K562 (cell line): ENCODE measurements at regions not wholly inside any gene's neighbourhood (a gene's known extent, or its start where the extent isn't known, plus 50 kb on each side); places are given as distances from the start of the nearest gene placed in this dataset.

Source experiments
- ATAC-seq: fragments of 200-7000 bp; cut with Tn5 transposase; 3 replicates; pipeline ENCODE4 v1.9.1; 2020; ENCODE audit warnings: moderate library complexity
- BruUV-seq: library from RNA; stranded (reverse); fragments of 400-500 nt; replicated peaks from 2 replicates; lab custom pipeline; 2021; lab: Mats Ljungman, UMichigan
- CTCF ChIA-PET: fragments of 300-600 bp; formaldehyde crosslinking; extraction: SDS; loops from one replicate; lab custom pipeline; 2021; ENCODE audit warnings: low intra/inter-chr PET ratio; lab: Yijun Ruan, JAX
- POLR2A ChIA-PET: fragments of 300-600, 350-650 bp; sonication (Branson Sonifier 250); formaldehyde crosslinking; extraction: SDS; loops from one replicate; lab custom pipeline; 2021; ENCODE audit warnings: antibody characterized with exemption, inconsistent platforms; lab: Yijun Ruan, JAX
- DNase-seq, 4 experiments: peaks; one replicate each; pipeline versions ENCODE4 v3.0.0 to v3.0.0-alpha.2; 2011 to 2018; ENCODE audit warnings: low spot score in 3 of 4, mixed read lengths in 3 of 4; ENCODE audit errors: extremely low read depth in 1 of 4
- FAIRE-seq: peaks from 2 replicates; lab custom pipeline; 2011; peaks lifted over from hg19 to GRCh38; lab: Jason Lieb, UNC
- H2AFZ ChIP-seq: 2 replicates; pipeline ENCODE4 v1.6.0; 2011; ENCODE audit warnings: low read depth, low read length, control low read depth, inconsistent platforms
- H3K27ac ChIP-seq: fragments of 200-600 bp; 3 replicates; pipeline ENCODE4 v1.8.0; 2011; ENCODE audit warnings: low read depth, mild to moderate bottlenecking, control low read depth, inconsistent platforms, low read length, moderate library complexity, mixed read lengths; ENCODE audit errors: extremely low read depth
- H3K27me3 ChIP-seq, 2 experiments: fragments of 300-600 bp in 1 of 2; 2 replicates in 1 of 2; 3 replicates in 1 of 2; pipeline versions ENCODE4 v1.6.0 to v1.8.0; 2011; ENCODE audit warnings: inconsistent platforms in 2 of 2, low read length in 2 of 2, mild to moderate bottlenecking in 1 of 2, mixed read lengths in 1 of 2, moderate library complexity in 1 of 2; ENCODE audit not compliant: control insufficient read depth in 2 of 2, insufficient read depth in 2 of 2
- H3K36me3 ChIP-seq: fragments of 300-600 bp; 3 replicates; pipeline ENCODE4 v1.8.0; 2011; ENCODE audit warnings: mild to moderate bottlenecking, low read length, inconsistent platforms; ENCODE audit not compliant: control insufficient read depth, insufficient read depth
- H3K4me1 ChIP-seq, 2 experiments: fragments of 200-600 bp in 1 of 2; replicated peaks in 1 of 2; 2 replicates in 1 of 2; 3 replicates in 1 of 2; pipeline versions ENCODE4 v1.5.1 to v1.8.0; 2011; ENCODE audit warnings: inconsistent platforms in 2 of 2, low read length in 2 of 2, mild to moderate bottlenecking in 1 of 2, mixed read lengths in 1 of 2, moderate library complexity in 1 of 2; ENCODE audit not compliant: control insufficient read depth in 2 of 2, insufficient read depth in 2 of 2
- H3K4me2 ChIP-seq: 2 replicates; pipeline ENCODE4 v1.6.1; 2011; ENCODE audit warnings: low read length, control low read depth, inconsistent platforms, mixed read lengths; ENCODE audit not compliant: insufficient read depth
- H3K4me3 ChIP-seq: fragments of 200-600 bp; sonication (generic), shearing (Covaris generic); 2 replicates; pipeline ENCODE4 v1.5.1; 2016; ENCODE audit warnings: control low read depth, inconsistent platforms
- H3K79me2 ChIP-seq: fragments of 200-600 bp; 3 replicates; pipeline ENCODE4 v1.8.0; 2011; ENCODE audit warnings: low read length, inconsistent platforms; ENCODE audit not compliant: control insufficient read depth, insufficient read depth
- H3K9ac ChIP-seq, 2 experiments: 2 replicates each; pipeline versions ENCODE4 v1.6.0 to v1.6.1; 2011; ENCODE audit warnings: low read depth in 2 of 2, low read length in 2 of 2, control low read depth in 1 of 2, inconsistent platforms in 1 of 2, mild to moderate bottlenecking in 1 of 2, mixed read lengths in 1 of 2; ENCODE audit not compliant: insufficient read depth in 1 of 2
- H3K9me1 ChIP-seq: one replicate; pipeline ENCODE4 v1.6.0; 2011; ENCODE audit warnings: inconsistent platforms, mild to moderate bottlenecking, low read length, moderate library complexity; ENCODE audit not compliant: control insufficient read depth, insufficient read depth
- H3K9me3 ChIP-seq: replicated peaks from 2 replicates; pipeline ENCODE4 v1.5.1; 2011; ENCODE audit warnings: low read depth, low read length, inconsistent platforms; ENCODE audit not compliant: control insufficient read depth, insufficient read depth
- H4K20me1 ChIP-seq: replicated peaks from 2 replicates; pipeline ENCODE4 v1.6.1; 2011; ENCODE audit warnings: low read length, inconsistent platforms, mixed read lengths; ENCODE audit not compliant: control insufficient read depth, insufficient read depth
- ZBTB11 ChIP-seq, 3 experiments: fragments of 200-800 bp in 1 of 3; fragments of 250-450 bp in 1 of 3; fragments of 450-650 bp in 1 of 3; sonication (Bioruptor Pico) in 1 of 3; sonication (Bioruptor generic) in 1 of 3; formaldehyde crosslinking in 1 of 3; IDR thresholded peaks; 2 replicates each; pipeline versions ENCODE4 v1.6.1 to v1.8.0; 2016 to 2022; ENCODE audit warnings: mild to moderate bottlenecking in 2 of 3, missing genetic modification characterization in 2 of 3, missing compliant biosample characterization in 1 of 3, moderate library complexity in 1 of 3
- ZBTB17 ChIP-seq: fragments of 450-650 bp; formaldehyde crosslinking; IDR thresholded peaks from 2 replicates; pipeline ENCODE4 v1.4.0; 2020; ENCODE audit warnings: mild to moderate bottlenecking
- ZMIZ1 ChIP-seq, 2 experiments: fragments of 150-350 bp in 1 of 2; IDR thresholded peaks; 2 replicates each; pipeline ENCODE4 v1.6.1; 2012 to 2016; ENCODE audit warnings: low read depth in 2 of 2, low read length in 2 of 2, mild to moderate bottlenecking in 1 of 2, moderate library complexity in 1 of 2
- WGBS: fragments of 100-300 bp; shearing (Covaris generic); methylation state at CpG from one replicate; pipeline ENCODE4 v1.1.6; 2016; ENCODE audit warnings: low coverage, mixed read lengths; ENCODE audit not compliant: insufficient coverage; ENCODE audit errors: missing lambda C conversion rate; 5-methylcytosine and 5-hydroxymethylcytosine counted together
- in situ Hi-C: fragments of 300-500 bp; cut with MboI; formaldehyde crosslinking; loops from 4 replicates; pipeline ENCODE4 v1.15.0; 2018; ENCODE audit warnings: inconsistent platforms, mixed read lengths
- intact Hi-C: fragments of 100-400 bp; cut with micrococcal nuclease; formaldehyde crosslinking; loops from 2 replicates; pipeline ENCODE4 v1.14.2; 2022

GRCh38 chr20:47993817-47994216 is 208.5 kb upstream of the SULF2 start:
- CTCF ChIA-PET: no interaction called here
- Histone ChIP-seq H3K9me3 (no peaks in the 10 kb centered on the region), H3K36me3 (no peaks in the 10 kb centered on the region), H3K4me3 (no peak overlapping the region), H3K27ac (no peak overlapping the region), H3K79me2 (no peaks in the 10 kb centered on the region), H3K4me1 (no peaks in the 10 kb centered on the region), H3K27me3 (peaks cover 0 to 7% of the 10 kb centered on the region in 2 experiments; a peak in 1 of 5 replicates), H2AFZ (no peak overlapping the region), H4K20me1 (no peaks in the 10 kb centered on the region; the same call in 1 of the 2 replicates), H3K9ac (no peak overlapping the region), H3K9me1 (no peaks in the 10 kb centered on the region), H3K4me2 (no peak overlapping the region)
- intact Hi-C loops: no loop called here
- POLR2A ChIA-PET: interaction anchor here (0.6 to 0.7 kb wide), 2 partner anchors 222 to 282 kb away, joined by 3 read pairs; no protein-coding TSS in a partner anchor
- 3% methylated on average over 3 of the region's 3 CpGs for WGBS
- no TSS peak for BruUV-seq
- FAIRE-seq (no peak), DNase-seq (no peak), ATAC-seq (no peak)
- in situ Hi-C loops: no loop called here
- TF ChIP-seq ZBTB17 (CRISPR knock-in tag) (no peak), ZMIZ1 (IDR thresholded peaks at IDR 0.05; ENCODE audit: low read depth in 2 of 2, low read length in 2 of 2) (no peak), ZBTB11 (CRISPR knock-in tag; IDR thresholded peaks at IDR 0.05) (peak in 1 of 3 experiments; percentile 50; a peak in 1 of 6 replicates)
